ENCODE measurements at regions not wholly inside any gene's neighbourhood (a gene's known extent, or its start where the extent isn't known, plus 50 kb on each side); places are given as distances from the start of the nearest gene placed in this dataset.

DNA sequence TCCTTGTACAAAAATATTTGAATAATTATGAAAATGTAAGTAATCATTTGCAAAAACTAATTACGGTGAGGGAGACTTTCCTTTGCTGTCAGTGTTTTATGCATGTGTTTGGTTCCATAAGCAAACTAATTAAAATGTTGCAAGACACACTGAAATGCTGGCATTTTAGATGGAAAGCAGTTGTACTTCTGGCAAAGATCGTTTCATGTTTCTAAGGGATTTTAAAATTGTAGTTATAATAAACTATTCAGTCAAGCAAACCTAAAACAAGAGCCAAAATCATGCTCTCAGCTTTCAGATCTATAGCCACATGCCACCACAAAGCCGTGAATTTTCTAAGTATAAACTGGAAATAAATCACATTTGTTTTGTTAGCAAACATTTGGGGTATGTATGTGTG, 240.1 kb upstream of the ZNF385D start:
- TF ChIP-seq, protein P1, sequence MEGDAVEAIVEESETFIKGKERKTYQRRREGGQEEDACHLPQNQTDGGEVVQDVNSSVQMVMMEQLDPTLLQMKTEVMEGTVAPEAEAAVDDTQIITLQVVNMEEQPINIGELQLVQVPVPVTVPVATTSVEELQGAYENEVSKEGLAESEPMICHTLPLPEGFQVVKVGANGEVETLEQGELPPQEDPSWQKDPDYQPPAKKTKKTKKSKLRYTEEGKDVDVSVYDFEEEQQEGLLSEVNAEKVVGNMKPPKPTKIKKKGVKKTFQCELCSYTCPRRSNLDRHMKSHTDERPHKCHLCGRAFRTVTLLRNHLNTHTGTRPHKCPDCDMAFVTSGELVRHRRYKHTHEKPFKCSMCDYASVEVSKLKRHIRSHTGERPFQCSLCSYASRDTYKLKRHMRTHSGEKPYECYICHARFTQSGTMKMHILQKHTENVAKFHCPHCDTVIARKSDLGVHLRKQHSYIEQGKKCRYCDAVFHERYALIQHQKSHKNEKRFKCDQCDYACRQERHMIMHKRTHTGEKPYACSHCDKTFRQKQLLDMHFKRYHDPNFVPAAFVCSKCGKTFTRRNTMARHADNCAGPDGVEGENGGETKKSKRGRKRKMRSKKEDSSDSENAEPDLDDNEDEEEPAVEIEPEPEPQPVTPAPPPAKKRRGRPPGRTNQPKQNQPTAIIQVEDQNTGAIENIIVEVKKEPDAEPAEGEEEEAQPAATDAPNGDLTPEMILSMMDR (conservative IDR thresholded peaks at IDR 0.05; ENCODE audit: low read depth, low read length): no peak
- no peak for TF ChIP-seq EZH2 (IDR thresholded peaks at IDR 0.05; ENCODE audit: borderline replicate concordance, low read depth, low read length, poor library complexity, severe bottlenecking)
